SK-N-SH treated with all-trans-retinoic acid at 6 μM for 48 hours (cell line): ENCODE measurements at regions not wholly inside any gene's neighbourhood (a gene's known extent, or its start where the extent isn't known, plus 50 kb on each side); places are given as distances from the start of the nearest gene placed in this dataset.

ENCODE experiments used
- ARNTL ChIP-seq: fragments of 450-650 bp; formaldehyde crosslinking; IDR thresholded peaks from 2 replicates; pipeline ENCODE4 v1.5.0; 2020; ENCODE audit warnings: low read depth, mild to moderate bottlenecking, moderate library complexity, borderline replicate concordance
- ESRRG ChIP-seq: fragments of 250-450 bp; sonication (Bioruptor Pico); IDR thresholded peaks from 2 replicates; pipeline ENCODE4 v1.6.1; 2021; ENCODE audit warnings: mild to moderate bottlenecking
- ZFP30 ChIP-seq: fragments of 450-650 bp; formaldehyde crosslinking; IDR thresholded peaks from 2 replicates; pipeline ENCODE4 v1.5.0; 2022; ENCODE audit warnings: mild to moderate bottlenecking, moderate library complexity
- ZNF8 ChIP-seq: fragments of 450-650 bp; formaldehyde crosslinking; IDR thresholded peaks from 2 replicates; pipeline ENCODE4 v1.5.0; 2020; ENCODE audit warnings: mild to moderate bottlenecking, moderate library complexity
- TF ChIP-seq, protein P1 (sequence below): fragments of 250-450 bp; sonication (Bioruptor Pico); IDR thresholded peaks from 2 replicates; pipeline ENCODE4 v1.8.0; 2021; ENCODE audit warnings: low read depth, mild to moderate bottlenecking, moderate library complexity, borderline replicate concordance

DNA sequence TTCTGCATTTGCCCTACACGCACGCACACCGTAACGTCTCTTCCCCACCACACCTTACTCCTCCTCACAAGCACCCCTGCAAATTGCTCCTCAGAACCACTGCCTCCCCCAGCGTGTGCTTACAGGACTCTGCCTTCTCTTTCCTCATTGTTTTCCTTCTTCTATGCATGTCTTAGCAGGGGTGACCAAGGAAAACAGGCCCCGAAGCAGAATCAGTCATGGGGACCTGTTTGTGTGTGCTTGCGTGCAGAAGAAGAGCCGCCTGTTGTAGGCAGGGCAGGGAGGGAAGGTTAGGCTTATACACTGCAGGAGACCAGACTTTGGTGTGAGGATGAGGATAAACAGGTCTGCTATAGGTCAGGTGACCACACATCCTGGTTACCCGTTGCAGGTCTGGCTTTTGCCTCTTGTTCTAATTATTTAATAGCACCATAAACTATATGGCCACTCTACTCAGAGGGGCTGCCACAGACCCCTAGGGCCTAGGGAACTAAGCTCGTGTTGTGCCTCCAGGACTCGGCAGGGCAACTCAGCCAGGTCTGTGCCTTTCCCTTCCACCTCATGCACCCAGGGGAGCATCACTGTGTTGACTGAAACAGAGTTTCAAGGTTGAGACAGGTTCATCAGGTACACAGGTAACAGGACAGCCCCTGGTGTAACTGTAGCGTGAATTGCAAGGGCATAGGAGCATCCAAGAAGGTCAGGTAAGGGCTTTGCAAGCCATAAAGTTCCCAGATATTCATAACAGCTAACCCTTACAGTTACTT, 60.8 kb upstream of the EPS8L3 start:
- no peak for TF ChIP-seq ZNF8 (CRISPR knock-in tag)
- TF ChIP-seq ESRRG (CRISPR knock-in tag) = no peak
- TF ChIP-seq ZFP30 = no peak
- no peak for TF ChIP-seq ARNTL (CRISPR knock-in tag)
- TF ChIP-seq, protein P1, sequence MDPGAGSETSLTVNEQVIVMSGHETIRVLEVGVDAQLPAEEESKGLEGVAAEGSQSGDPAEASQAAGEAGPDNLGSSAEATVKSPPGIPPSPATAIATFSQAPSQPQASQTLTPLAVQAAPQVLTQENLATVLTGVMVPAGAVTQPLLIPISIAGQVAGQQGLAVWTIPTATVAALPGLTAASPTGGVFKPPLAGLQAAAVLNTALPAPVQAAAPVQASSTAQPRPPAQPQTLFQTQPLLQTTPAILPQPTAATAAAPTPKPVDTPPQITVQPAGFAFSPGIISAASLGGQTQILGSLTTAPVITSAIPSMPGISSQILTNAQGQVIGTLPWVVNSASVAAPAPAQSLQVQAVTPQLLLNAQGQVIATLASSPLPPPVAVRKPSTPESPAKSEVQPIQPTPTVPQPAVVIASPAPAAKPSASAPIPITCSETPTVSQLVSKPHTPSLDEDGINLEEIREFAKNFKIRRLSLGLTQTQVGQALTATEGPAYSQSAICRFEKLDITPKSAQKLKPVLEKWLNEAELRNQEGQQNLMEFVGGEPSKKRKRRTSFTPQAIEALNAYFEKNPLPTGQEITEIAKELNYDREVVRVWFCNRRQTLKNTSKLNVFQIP = no peak
